GM19193 (cell line): ENCODE measurements at regions not wholly inside any gene's neighbourhood (a gene's known extent, or its start where the extent isn't known, plus 50 kb on each side); places are given as distances from the start of the nearest gene placed in this dataset.

Experiments
- POLR2A ChIP-seq: IDR thresholded peaks from 4 replicates; pipeline ENCODE4 v1.6.1; 2011; ENCODE audit not compliant: insufficient read depth, insufficient read length; ENCODE audit errors: extremely low read depth

GRCh38 chr15:31522028-31522427 is 195.4 kb downstream of the KLF13 start:
- no peak for TF ChIP-seq POLR2A

GRCh38 chr15:31523027-31523654 is 196.5 kb downstream of the KLF13 start:
- no peak for TF ChIP-seq POLR2A

GRCh38 chr15:31523655-31524049 is 197.0 kb downstream of the KLF13 start:
- TF ChIP-seq POLR2A: no peak

GRCh38 chr15:31525185-31525695 is 198.6 kb downstream of the KLF13 start:
- no peak for TF ChIP-seq POLR2A

- TF ChIP-seq POLR2A: no peak
Observed at GRCh38 chr15:31525988-31526665, 199.5 kb downstream of the KLF13 start.

- no peak for TF ChIP-seq POLR2A
Observed at GRCh38 chr15:31526916-31527690, 200.5 kb downstream of the KLF13 start.

- no peak for TF ChIP-seq POLR2A
Observed at GRCh38 chr15:31528846-31529245, 202.2 kb downstream of the KLF13 start.

- no peak for TF ChIP-seq POLR2A
Observed at GRCh38 chr15:31537770-31538592, 211.3 kb downstream of the KLF13 start.

GRCh38 chr15:31540633-31541032 is 214.0 kb downstream of the KLF13 start:
- TF ChIP-seq POLR2A: no peak

GRCh38 chr15:31544361-31544760 is 217.7 kb downstream of the KLF13 start:
- no peak for TF ChIP-seq POLR2A

GRCh38 chr15:31545257-31545656 is 218.6 kb downstream of the KLF13 start:
- TF ChIP-seq POLR2A: no peak

GRCh38 chr15:31550211-31550977 is 223.8 kb downstream of the KLF13 start:
- no peak for TF ChIP-seq POLR2A

GRCh38 chr15:31551323-31551722 is 224.7 kb downstream of the KLF13 start:
- no peak for TF ChIP-seq POLR2A
